ENCODE measurements at regions not wholly inside any gene's neighbourhood (a gene's known extent, or its start where the extent isn't known, plus 50 kb on each side); places are given as distances from the start of the nearest gene placed in this dataset.

GRCh38 chr11:98559961-98560360 lies 460.8 kb upstream of the CNTN5 start (continued):
- no peak for TF ChIP-seq ETV6 (conservative IDR thresholded peaks at IDR 0.05 in 1 of 2, IDR thresholded peaks at IDR 0.05 in 1 of 2; ENCODE audit: borderline replicate concordance in 1 of 2, low read depth in 1 of 2)
- no peak for TF ChIP-seq TCF3 (IDR thresholded peaks at IDR 0.05; ENCODE audit: borderline replicate concordance, insufficient read depth, low read depth, low read length)
- TF ChIP-seq CREM (IDR thresholded peaks at IDR 0.05; ENCODE audit: low read depth): no peak
- TF ChIP-seq MYC (IDR thresholded peaks at IDR 0.05; ENCODE audit: insufficient read depth, insufficient read length, insufficient replicate concordance, low read length, severe bottlenecking): no peak
- TF ChIP-seq IKZF2 (IDR thresholded peaks at IDR 0.05): no peak

GRCh38 chr11:98561252-98561651 lies 459.5 kb upstream of the CNTN5 start:
- CTCF ChIA-PET: no interaction called here

GRCh38 chr11:98561877-98562395 lies 458.8 kb upstream of the CNTN5 start:
- CTCF ChIA-PET: no interaction called here
- no peaks in the 10 kb centered on the region for H3K79me2 ChIP-seq (ENCODE audit: control insufficient read depth, insufficient read depth, low read length)
- no peak for FAIRE-seq

More at GRCh38 chr11:98561252-98561651, 459.5 kb upstream of the CNTN5 start:
- Histone ChIP-seq H3K4me1 (ENCODE audit: control insufficient read depth, insufficient read depth, low read length) (no peaks in the 10 kb centered on the region), H3K9ac (ENCODE audit: control insufficient read depth, insufficient read depth, low read length) (no peak overlapping the region), H3K4me3 (no peak overlapping the region), H3K4me2 (ENCODE audit: control insufficient read depth, insufficient read depth) (no peak overlapping the region), H3K9me3 (replicated peaks; ENCODE audit: control insufficient read depth, insufficient read depth, low read length) (no peaks in the 10 kb centered on the region), H3K36me3 (ENCODE audit: control insufficient read depth in 2 of 2, insufficient read depth in 2 of 2, low read length in 1 of 2) (no peaks in the 10 kb centered on the region), H4K20me1 (ENCODE audit: control insufficient read depth, insufficient read depth) (no peaks in the 10 kb centered on the region), H3K27me3 (replicated peaks in 1 of 2; ENCODE audit: control insufficient read depth in 2 of 2, insufficient read depth in 2 of 2, low read length in 1 of 2) (no peaks in the 10 kb centered on the region), H2AFZ (ENCODE audit: control insufficient read depth, low read depth, low read length) (no peak overlapping the region), H3K27ac (ENCODE audit: control insufficient read depth, insufficient read depth) (no peak overlapping the region), H3K79me2 (ENCODE audit: control insufficient read depth, insufficient read depth, low read length) (no peaks in the 10 kb centered on the region)
- DNase-seq (ENCODE audit: low read depth, low spot score): no peak
- SMC1A ChIA-PET (ENCODE audit: uncharacterized antibody, unreplicated experiment): no interaction called here
- RAD21 ChIA-PET (ENCODE audit: unreplicated experiment): no interaction called here
- POLR2A ChIA-PET: no interaction called here
- 17% methylated on average over 4 of the region's 4 CpGs for WGBS (ENCODE audit: insufficient coverage, insufficient replicate concordance, low lambda C conversion rate, missing lambda C conversion rate)
- in situ Hi-C loops (cut with MboI) (no loop called here), intact Hi-C loops (cut with micrococcal nuclease; ENCODE audit: unreplicated experiment) (no loop called here)
- no peak for FAIRE-seq
- no peak for TF ChIP-seq EGR1 (IDR thresholded peaks at IDR 0.05; ENCODE audit: borderline replicate concordance in 1 of 2, low read depth in 2 of 2, low read length in 2 of 2)
- BruUV-seq (replicated peaks): no TSS peak
- ATAC-seq: no peak

More at GRCh38 chr11:98561877-98562395, 458.8 kb upstream of the CNTN5 start:
- POLR2A ChIA-PET: no interaction called here
- Histone ChIP-seq H3K4me3 (no peak overlapping the region), H3K27me3 (replicated peaks in 1 of 2; ENCODE audit: control insufficient read depth in 2 of 2, insufficient read depth in 2 of 2, low read length in 1 of 2) (no peaks in the 10 kb centered on the region), H3K4me2 (ENCODE audit: control insufficient read depth, insufficient read depth) (no peak overlapping the region), H3K9ac (ENCODE audit: control insufficient read depth, insufficient read depth, low read length) (no peak overlapping the region), H4K20me1 (ENCODE audit: control insufficient read depth, insufficient read depth) (no peaks in the 10 kb centered on the region), H3K36me3 (ENCODE audit: control insufficient read depth in 2 of 2, insufficient read depth in 2 of 2, low read length in 1 of 2) (no peaks in the 10 kb centered on the region), H2AFZ (ENCODE audit: control insufficient read depth, low read depth, low read length) (no peak overlapping the region), H3K4me1 (ENCODE audit: control insufficient read depth, insufficient read depth, low read length) (no peaks in the 10 kb centered on the region), H3K27ac (ENCODE audit: control insufficient read depth, insufficient read depth) (no peak overlapping the region), H3K9me3 (replicated peaks; ENCODE audit: control insufficient read depth, insufficient read depth, low read length) (no peaks in the 10 kb centered on the region)
- RAD21 ChIA-PET (ENCODE audit: unreplicated experiment): no interaction called here
- ATAC-seq (no peak), DNase-seq (ENCODE audit: low read depth, low spot score) (no peak)
- SMC1A ChIA-PET (ENCODE audit: uncharacterized antibody, unreplicated experiment): no interaction called here
- intact Hi-C loops (cut with micrococcal nuclease; ENCODE audit: unreplicated experiment) (no loop called here), in situ Hi-C loops (cut with MboI) (no loop called here)
- TF ChIP-seq, protein P1, sequence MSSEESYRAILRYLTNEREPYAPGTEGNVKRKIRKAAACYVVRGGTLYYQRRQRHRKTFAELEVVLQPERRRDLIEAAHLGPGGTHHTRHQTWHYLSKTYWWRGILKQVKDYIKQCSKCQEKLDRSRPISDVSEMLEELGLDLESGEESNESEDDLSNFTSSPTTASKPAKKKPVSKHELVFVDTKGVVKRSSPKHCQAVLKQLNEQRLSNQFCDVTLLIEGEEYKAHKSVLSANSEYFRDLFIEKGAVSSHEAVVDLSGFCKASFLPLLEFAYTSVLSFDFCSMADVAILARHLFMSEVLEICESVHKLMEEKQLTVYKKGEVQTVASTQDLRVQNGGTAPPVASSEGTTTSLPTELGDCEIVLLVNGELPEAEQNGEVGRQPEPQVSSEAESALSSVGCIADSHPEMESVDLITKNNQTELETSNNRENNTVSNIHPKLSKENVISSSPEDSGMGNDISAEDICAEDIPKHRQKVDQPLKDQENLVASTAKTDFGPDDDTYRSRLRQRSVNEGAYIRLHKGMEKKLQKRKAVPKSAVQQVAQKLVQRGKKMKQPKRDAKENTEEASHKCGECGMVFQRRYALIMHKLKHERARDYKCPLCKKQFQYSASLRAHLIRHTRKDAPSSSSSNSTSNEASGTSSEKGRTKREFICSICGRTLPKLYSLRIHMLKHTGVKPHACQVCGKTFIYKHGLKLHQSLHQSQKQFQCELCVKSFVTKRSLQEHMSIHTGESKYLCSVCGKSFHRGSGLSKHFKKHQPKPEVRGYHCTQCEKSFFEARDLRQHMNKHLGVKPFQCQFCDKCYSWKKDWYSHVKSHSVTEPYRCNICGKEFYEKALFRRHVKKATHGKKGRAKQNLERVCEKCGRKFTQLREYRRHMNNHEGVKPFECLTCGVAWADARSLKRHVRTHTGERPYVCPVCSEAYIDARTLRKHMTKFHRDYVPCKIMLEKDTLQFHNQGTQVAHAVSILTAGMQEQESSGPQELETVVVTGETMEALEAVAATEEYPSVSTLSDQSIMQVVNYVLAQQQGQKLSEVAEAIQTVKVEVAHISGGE (CRISPR knock-in tag; IDR thresholded peaks at IDR 0.05): no peak
- TF ChIP-seq ESRRA (IDR thresholded peaks at IDR 0.05; ENCODE audit: low read length): no peak
- no peak for TF ChIP-seq RAD51 (IDR thresholded peaks at IDR 0.05)
- TF ChIP-seq TCF7 (IDR thresholded peaks at IDR 0.05; ENCODE audit: borderline replicate concordance): no peak
- TF ChIP-seq CHD4 (IDR thresholded peaks at IDR 0.05): no peak
- no peak for TF ChIP-seq SMARCA5 (IDR thresholded peaks at IDR 0.05)
- no peak for TF ChIP-seq CREM (IDR thresholded peaks at IDR 0.05; ENCODE audit: low read depth)
- no TSS peak for BruUV-seq (replicated peaks)

All from GM12878 (cell line).